ENCODE measurements at regions not wholly inside any gene's neighbourhood (a gene's known extent, or its start where the extent isn't known, plus 50 kb on each side); places are given as distances from the start of the nearest gene placed in this dataset.

DNA sequence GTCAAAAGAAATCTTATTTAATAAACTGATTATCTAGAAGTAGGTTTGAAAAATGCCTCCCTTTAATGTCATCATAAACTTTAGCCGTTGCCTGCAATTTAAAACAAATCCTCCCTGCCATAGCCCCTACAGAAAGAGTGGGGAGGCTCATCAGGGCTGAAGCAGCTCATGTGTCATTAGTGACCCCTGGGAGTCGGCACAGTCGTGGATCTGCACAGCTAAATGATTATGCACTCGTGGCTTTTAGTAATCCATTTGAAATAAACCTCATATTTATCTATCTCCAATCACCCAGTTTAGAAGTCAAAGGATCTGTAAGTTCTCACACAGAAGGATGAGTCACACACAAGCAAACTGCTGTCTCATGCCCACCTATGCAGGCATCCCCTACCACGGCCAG lies 277.3 kb downstream of the SS18 start:
- no peak for DNase-seq (ENCODE audit: low spot score)
- Histone ChIP-seq H3K4me1 (no peaks in the 10 kb centered on the region), H3K27me3 (no peaks in the 10 kb centered on the region), H3K36me3 (no peaks in the 10 kb centered on the region), H3K27ac (no peak overlapping the region), H3K9me3 (no peaks in the 10 kb centered on the region), H3K4me3 (no peak overlapping the region)
- no peak for TF ChIP-seq CTCF (IDR thresholded peaks at IDR 0.05)

- H3K9me3 ChIP-seq, result no peaks in the 10 kb centered on the region
- DNase-seq (ENCODE audit: low spot score), result no peak
- no peak overlapping the region for H3K4me3 ChIP-seq
- H3K36me3 ChIP-seq, result no peaks in the 10 kb centered on the region
- no peak overlapping the region for H3K27ac ChIP-seq
- TF ChIP-seq CTCF (IDR thresholded peaks at IDR 0.05), result no peak
- no peaks in the 10 kb centered on the region for H3K4me1 ChIP-seq
- no peaks in the 10 kb centered on the region for H3K27me3 ChIP-seq
Observed at GRCh38 chr18:25810736-25811135, 279.7 kb downstream of the SS18 start.

- no peaks in the 10 kb centered on the region for H3K27me3 ChIP-seq
- H3K4me1 ChIP-seq, result no peaks in the 10 kb centered on the region
- H3K4me3 ChIP-seq, result no peak overlapping the region
Observed at GRCh38 chr18:25805939-25806338, 284.5 kb downstream of the SS18 start.

GRCh38 chr18:25805323-25805722 lies 285.1 kb downstream of the SS18 start:
- TF ChIP-seq CTCF (IDR thresholded peaks at IDR 0.05), result no peak
- Histone ChIP-seq H3K27ac (no peak overlapping the region), H3K4me3 (no peak overlapping the region), H3K4me1 (no peaks in the 10 kb centered on the region), H3K9me3 (no peaks in the 10 kb centered on the region), H3K36me3 (no peaks in the 10 kb centered on the region), H3K27me3 (no peaks in the 10 kb centered on the region)
- no peak for DNase-seq (ENCODE audit: low spot score)

More at GRCh38 chr18:25805939-25806338, 284.5 kb downstream of the SS18 start:
- Histone ChIP-seq H3K27ac (no peak overlapping the region), H3K36me3 (no peaks in the 10 kb centered on the region), H3K9me3 (no peaks in the 10 kb centered on the region)
- DNase-seq (ENCODE audit: low spot score), result no peak
- TF ChIP-seq CTCF (IDR thresholded peaks at IDR 0.05), result no peak

DNA sequence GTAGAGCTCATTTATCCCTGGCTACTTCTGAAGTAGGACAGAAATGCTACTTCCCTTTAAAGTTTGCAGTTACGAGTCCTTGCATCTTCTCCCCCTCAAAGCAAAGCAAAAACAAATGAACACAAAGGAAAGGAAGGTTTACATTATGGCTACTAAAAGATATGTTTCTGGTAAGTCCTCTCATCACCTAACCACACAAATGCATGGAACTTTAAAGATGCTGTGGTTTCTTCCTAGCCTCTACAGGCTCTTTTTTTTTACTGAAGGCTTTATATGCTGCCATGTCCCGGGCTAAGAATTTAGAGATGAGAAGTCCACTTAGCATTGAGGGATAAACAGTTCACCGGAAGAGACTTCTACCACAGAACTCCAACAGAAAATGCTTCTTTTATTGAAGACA lies 291.2 kb downstream of the SS18 start:
- Histone ChIP-seq H3K4me1 (no peaks in the 10 kb centered on the region), H3K36me3 (no peaks in the 10 kb centered on the region), H3K9me3 (no peaks in the 10 kb centered on the region), H3K27ac (no peak overlapping the region), H3K27me3 (no peaks in the 10 kb centered on the region), H3K4me3 (no peak overlapping the region)
- no peak for DNase-seq (ENCODE audit: low spot score)
- TF ChIP-seq CTCF (IDR thresholded peaks at IDR 0.05), result no peak

DNA sequence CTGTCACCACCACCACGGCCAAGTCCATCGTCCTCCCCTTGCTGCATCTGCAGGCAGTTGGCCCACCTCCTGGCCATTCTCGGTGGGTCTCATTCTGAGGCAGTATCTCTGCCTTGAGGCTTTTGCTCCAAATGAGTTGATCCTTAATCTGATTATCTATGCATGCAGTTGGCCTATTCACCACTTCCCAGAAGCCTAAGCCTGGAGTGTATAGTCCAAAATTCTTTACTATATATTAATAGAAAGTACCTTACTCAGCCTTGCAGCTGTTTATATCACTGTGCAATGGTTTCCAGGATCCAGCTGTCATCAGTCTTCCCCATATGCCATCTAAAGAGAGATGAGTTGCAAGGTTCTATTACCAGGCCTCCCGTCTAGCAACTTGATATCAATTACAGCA lies 292.4 kb downstream of the SS18 start:
- H3K36me3 ChIP-seq, result no peaks in the 10 kb centered on the region
- no peak for TF ChIP-seq CTCF (IDR thresholded peaks at IDR 0.05)
- H3K4me1 ChIP-seq, result no peaks in the 10 kb centered on the region
- H3K27me3 ChIP-seq, result no peaks in the 10 kb centered on the region
- H3K27ac ChIP-seq, result no peak overlapping the region
- no peak for DNase-seq (ENCODE audit: low spot score)
- H3K9me3 ChIP-seq, result no peaks in the 10 kb centered on the region
- H3K4me3 ChIP-seq, result no peak overlapping the region
